NCI-H345 treated with DMSO at 0.1 percent for 48 hours (cell line): ENCODE measurements at regions not wholly inside any gene's neighbourhood (a gene's known extent, or its start where the extent isn't known, plus 50 kb on each side); places are given as distances from the start of the nearest gene placed in this dataset.
"Not testable (repeated sequence)": the region's sequence is repeated elsewhere in the genome, so short reads cannot be mapped to it uniquely, and the experiment has no call there.

Source experiments
- DNase-seq: peaks from one replicate; lab custom pipeline; 2025; ENCODE audit not compliant: unreplicated experiment; lab: John Stamatoyannopoulos, UW

- not testable (repeated sequence) for DNase-seq
These were observed 595.5 kb upstream of the PCDH7 start for GRCh38 chr4:30124621-30125020.

DNA sequence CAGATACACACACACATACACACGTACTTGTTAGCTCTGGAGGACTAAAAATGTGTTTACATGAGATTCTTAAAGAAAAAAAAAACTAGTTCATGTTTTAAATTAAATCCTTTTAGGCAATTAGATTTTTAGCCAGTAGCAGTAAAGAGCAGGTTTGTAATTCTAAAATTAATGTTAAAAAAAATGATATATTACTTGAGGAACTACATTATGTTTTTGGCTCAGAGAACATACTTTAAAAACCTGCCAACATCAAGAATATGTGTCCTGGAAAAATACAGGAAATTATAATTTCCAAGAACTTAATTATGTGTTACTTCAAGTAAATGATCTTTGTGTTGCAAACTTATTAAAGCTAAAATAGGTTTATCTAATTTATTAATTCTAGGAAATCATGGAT is 594.3 kb upstream of the PCDH7 start:
- DNase-seq, result no peak

DNA sequence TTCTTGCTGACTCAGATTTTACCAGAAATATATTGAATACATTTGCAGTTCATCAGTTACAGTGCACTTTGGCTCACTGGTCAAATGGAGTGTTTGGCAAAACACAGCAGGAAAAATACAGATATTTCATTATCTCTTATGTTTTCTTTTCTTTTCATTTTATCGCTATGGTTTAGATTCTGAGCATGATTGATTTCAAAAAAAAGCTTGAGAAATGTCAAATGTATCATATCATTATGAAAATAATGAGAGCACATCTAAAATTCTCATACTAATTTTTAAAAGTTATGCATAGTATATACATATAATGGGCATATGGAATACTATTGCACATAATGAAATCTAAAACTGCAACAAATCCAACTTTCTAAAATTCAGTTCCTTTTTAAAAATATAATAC is 593.8 kb upstream of the PCDH7 start:
- no peak for DNase-seq

- DNase-seq, result not testable (repeated sequence)
These were observed 571.3 kb upstream of the PCDH7 start for GRCh38 chr4:30148828-30149227.

GRCh38 chr4:30149539-30149938 is 570.6 kb upstream of the PCDH7 start:
- not testable (repeated sequence) for DNase-seq

DNA sequence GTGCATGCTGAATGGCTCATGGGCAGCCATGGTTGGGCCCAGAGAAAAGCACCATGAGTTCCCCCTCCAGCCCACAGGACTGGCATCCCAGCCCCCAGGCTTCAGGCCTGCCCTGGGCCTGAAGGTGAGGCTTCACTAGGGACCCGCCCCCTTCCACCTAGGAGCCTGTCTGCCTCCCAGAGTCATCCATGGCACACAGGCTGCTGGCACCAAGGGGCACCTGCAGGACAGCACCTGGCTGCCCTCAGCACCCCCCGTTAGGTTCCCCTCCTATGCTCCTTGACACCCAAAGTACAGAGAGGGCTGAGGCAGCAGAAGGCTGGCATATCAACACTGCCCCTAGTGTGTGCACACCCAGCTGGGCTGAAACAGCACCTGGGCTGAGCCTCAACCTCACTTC is 566.7 kb upstream of the PCDH7 start:
- DNase-seq, result no peak

DNA sequence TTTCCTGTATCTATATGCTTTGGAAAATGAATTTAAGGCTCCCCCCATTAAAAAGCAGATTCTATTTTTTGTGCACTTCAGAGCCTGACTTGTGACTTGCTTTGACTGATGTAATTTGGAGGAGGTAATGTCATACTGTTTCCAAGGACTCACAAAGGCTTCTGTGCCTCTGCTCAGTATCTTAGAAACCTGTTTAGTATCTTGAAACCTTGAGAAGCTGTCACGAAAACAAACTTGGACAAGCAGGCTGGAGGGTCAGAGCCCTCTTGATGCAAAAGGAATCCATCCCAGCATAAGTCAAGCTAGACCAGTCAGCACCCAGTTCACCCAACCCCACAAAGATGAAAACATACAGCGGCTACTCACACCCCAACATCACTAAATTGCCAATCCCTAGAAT is 560.0 kb upstream of the PCDH7 start:
- no peak for DNase-seq

GRCh38 chr4:30172416-30172815 is 547.8 kb upstream of the PCDH7 start:
- DNase-seq, result no peak

GRCh38 chr4:30181512-30181911 is 538.7 kb upstream of the PCDH7 start:
- no peak for DNase-seq

GRCh38 chr4:30181918-30182317 is 538.3 kb upstream of the PCDH7 start:
- DNase-seq, result no peak

DNA sequence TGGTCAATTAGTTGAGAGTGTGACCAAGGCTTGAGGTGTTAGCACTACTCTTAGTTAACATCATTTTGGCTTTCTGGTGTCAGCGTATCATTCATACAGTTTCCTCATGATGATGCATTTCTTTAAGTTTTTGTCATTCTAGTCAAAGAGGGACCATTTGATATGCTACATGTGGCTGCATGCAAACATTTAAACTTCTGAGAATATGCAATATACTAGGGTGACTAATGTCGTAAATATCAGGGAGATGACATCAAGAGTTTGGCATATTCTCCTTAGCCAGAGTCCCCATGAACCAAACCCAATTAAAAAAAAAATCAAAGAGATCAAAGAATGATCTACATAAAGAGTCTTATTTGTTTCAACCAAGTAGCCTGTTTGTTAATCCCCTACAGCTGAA is 537.4 kb upstream of the PCDH7 start:
- no peak for DNase-seq

DNA sequence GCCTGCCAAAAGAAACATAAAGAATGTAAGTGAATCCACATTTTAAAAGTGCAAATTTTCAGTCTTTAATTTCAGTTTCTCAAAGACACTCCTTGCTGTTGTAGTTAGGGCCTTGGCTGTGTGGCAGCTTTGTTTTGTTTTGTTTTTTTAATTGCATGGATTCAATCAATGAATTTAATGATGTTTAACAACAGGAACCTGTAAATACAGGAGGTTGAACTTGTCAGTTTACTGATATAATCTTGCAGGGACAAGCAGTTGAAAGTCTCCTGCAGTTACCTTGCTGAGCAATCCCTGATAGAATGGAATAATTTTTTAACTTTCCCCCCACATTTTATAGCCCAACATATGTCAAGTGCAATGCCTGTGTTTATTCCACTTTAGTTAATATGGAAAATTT is 528.3 kb upstream of the PCDH7 start:
- DNase-seq, result no peak

- DNase-seq, result no peak
These were observed 512.8 kb upstream of the PCDH7 start for GRCh38 chr4:30207389-30207788.

- no peak for DNase-seq
These were observed 511.3 kb upstream of the PCDH7 start for GRCh38 chr4:30208731-30209435.

- DNase-seq, result not testable (repeated sequence)
These were observed 504.2 kb upstream of the PCDH7 start for GRCh38 chr4:30215973-30216372.

- DNase-seq, result no peak
These were observed 475.0 kb upstream of the PCDH7 start for GRCh38 chr4:30245140-30245539.

DNA sequence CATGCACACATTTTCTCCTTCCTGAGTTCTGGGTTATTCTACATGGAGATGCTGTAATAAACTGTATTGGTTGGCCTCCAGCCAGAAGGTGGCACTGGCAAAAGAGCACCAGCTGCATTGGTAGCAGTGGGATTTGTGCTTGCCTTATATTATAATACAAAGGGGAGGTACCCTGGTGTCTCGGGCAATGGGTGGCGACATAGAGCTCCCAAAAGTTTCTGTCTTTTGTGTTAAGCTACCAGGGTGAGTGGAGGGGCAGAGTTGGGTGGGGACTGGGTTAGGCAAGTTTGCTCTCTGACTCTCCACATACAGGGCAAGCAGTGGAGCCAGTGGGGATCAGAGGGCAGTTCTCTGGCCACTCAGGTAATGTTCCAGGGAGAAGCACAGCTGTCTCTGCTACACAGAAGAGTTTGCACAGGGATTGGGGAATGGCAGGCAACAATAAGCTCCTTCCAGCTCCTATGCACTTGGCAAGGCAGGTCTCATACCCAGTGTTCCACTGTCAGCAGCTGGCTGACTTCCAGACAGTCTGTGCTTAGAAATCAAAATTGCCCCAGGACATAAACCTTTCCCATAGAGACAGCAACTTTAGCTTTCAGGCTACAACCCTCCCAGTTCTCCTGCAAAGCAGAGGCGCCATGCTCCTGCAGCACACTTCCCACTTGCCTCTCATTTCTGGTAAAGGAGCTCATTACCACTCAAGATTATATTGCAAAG is 463.9 kb upstream of the PCDH7 start:
- DNase-seq, result peak; percentile 11

DNA sequence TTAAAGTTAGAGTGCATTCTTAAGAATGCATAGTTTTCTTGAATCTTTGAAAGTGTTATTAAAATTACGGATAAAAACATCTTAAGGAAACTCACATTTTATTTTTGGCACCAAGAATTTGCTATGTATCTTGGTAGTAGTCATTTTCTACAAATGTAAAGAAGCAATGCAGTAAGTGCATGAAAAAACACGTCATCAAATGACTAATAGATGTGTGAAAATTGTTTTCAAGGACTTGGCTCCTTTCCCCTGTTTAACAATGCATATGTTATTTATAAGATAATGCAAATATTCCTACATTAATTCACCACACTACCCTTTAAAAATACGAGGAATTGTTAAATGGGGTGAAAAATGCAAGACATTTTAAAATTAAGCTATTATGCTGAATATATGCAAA is 461.2 kb upstream of the PCDH7 start:
- DNase-seq, result no peak

DNA sequence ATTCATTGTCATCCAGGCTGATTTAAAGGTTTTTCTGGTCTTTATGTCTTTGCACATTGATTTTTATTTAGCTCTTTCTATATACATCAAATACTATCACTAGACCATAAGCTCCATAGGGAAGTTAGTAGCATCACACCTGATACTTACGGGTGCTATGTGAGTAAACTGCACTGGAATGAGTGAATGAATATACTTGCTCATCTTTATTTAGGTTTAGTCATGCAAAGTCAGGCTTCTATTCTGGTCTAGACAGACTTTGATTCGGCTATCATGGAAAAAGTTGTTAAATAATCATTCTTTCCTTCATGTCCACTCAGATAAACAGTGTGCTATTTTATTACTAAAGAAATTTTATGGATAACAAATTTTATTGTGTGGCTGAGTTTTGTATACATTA is 457.8 kb upstream of the PCDH7 start:
- DNase-seq, result no peak

GRCh38 chr4:30264465-30264864 is 455.7 kb upstream of the PCDH7 start:
- no peak for DNase-seq

DNA sequence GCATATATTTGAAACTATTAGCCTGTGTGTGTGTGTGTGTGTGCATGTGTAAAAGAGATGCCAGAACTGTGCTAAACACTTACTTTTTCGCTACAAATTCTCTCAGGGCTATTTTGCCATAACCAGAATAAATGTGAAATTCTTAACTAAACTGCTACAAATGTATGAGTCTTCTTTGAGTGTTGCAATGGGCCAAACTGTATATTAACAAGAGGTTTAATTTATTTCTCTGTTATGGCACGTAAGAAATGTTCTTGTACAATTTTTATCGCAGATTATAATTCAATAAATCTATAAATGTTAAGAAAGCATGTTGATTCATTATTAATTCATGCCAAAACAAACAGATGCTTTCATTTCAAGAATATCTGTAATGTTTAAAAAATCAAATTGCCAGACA is 454.5 kb upstream of the PCDH7 start:
- no peak for DNase-seq

- DNase-seq, result no peak
These were observed 451.8 kb upstream of the PCDH7 start for GRCh38 chr4:30268370-30268769.

DNA sequence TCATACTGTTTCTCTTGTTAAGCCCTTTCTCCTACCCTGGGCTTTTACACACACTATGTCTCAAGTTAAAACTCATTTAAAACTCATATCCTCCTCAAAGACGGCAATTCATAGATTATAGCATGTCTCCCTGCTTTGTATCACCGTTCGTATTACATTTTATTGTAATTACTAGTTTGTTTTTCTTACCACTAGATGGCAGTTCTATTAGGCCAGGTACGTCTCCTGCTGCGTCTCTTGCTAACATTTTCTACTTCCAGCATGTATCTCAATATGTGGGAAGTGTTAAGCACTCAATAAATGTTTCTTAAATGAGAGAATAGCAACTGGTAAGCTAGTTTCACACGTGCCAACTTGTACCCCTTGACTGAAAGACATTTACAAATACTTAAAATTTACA is 450.3 kb upstream of the PCDH7 start:
- DNase-seq, result no peak
